MM.1S (cell line): ENCODE measurements at regions not wholly inside any gene's neighbourhood (a gene's known extent, or its start where the extent isn't known, plus 50 kb on each side); places are given as distances from the start of the nearest gene placed in this dataset.

ENCODE experiments used
- DNase-seq: peaks from one replicate; pipeline ENCODE4 v3.0.0-alpha.2; 2015
- H2AFZ ChIP-seq: fragments of 300-600 bp; sonication (generic); 2 replicates; pipeline ENCODE4 v1.6.0; 2016; ENCODE audit warnings: antibody characterized with exemption, low read length
- H3F3A ChIP-seq: fragments of 300-600 bp; sonication (generic); 2 replicates; pipeline ENCODE4 v1.6.1; 2016; ENCODE audit warnings: mild to moderate bottlenecking, antibody characterized with exemption, low read length, moderate library complexity, mixed read lengths; ENCODE audit not compliant: insufficient read depth
- H3K27ac ChIP-seq: fragments of 300-600 bp; sonication (generic); 2 replicates; pipeline ENCODE4 v1.5.1; 2016; ENCODE audit warnings: mild to moderate bottlenecking, low read length
- H3K27me3 ChIP-seq: fragments of 300-600 bp; sonication (generic); replicated peaks from 2 replicates; pipeline ENCODE4 v1.6.0; 2016; ENCODE audit warnings: low read length; ENCODE audit not compliant: insufficient read depth
- H3K36me3 ChIP-seq: fragments of 300-600 bp; sonication (generic); replicated peaks from 2 replicates; pipeline ENCODE4 v1.6.1; 2016; ENCODE audit warnings: mild to moderate bottlenecking, low read length, mixed read lengths; ENCODE audit not compliant: insufficient read depth
- H3K4me1 ChIP-seq: fragments of 300-600 bp; sonication (generic); 2 replicates; pipeline ENCODE4 v1.6.1; 2016; ENCODE audit warnings: low read length, mixed read lengths
- H3K4me2 ChIP-seq: fragments of 300-600 bp; sonication (generic); 2 replicates; pipeline ENCODE4 v1.6.0; 2016; ENCODE audit warnings: low read depth, low read length
- H3K4me3 ChIP-seq: fragments of 300-600 bp; sonication (generic); 2 replicates; pipeline ENCODE4 v1.5.1; 2016; ENCODE audit warnings: low read length, mixed read lengths
- H3K79me2 ChIP-seq: fragments of 300-600 bp; sonication (generic); 2 replicates; pipeline ENCODE4 v1.6.1; 2016; ENCODE audit warnings: mixed run types, low read length, mixed read lengths
- H3K9ac ChIP-seq: fragments of 300-600 bp; sonication (generic); 2 replicates; pipeline ENCODE4 v1.6.1; 2016; ENCODE audit warnings: low read length, mixed read lengths
- H3K9me2 ChIP-seq: fragments of 300-600 bp; sonication (generic); replicated peaks from 2 replicates; pipeline ENCODE4 v1.6.1; 2016; ENCODE audit warnings: mild to moderate bottlenecking, low read length, mixed read lengths; ENCODE audit not compliant: insufficient read depth
- H3K9me3 ChIP-seq: fragments of 300-600 bp; sonication (generic); replicated peaks from 2 replicates; pipeline ENCODE4 v1.6.1; 2016; ENCODE audit warnings: mild to moderate bottlenecking, low read length, mixed read lengths; ENCODE audit not compliant: insufficient read depth
- H4K20me1 ChIP-seq: fragments of 300-600 bp; sonication (generic); 2 replicates; pipeline ENCODE4 v1.6.1; 2016; ENCODE audit warnings: mild to moderate bottlenecking, low read length, moderate library complexity, mixed read lengths; ENCODE audit not compliant: insufficient read depth
- CTCF ChIP-seq: fragments of 300-600 bp; sonication (generic); IDR thresholded peaks from 2 replicates; pipeline ENCODE4 v1.5.1; 2016; ENCODE audit warnings: antibody characterized with exemption, low read length, mixed read lengths
- EZH2 ChIP-seq: fragments of 300-600 bp; sonication (generic); optimal IDR thresholded peaks from 2 replicates; pipeline ENCODE3; 2017; ENCODE audit warnings: low read depth, mild to moderate bottlenecking, antibody characterized with exemption, low read length, mixed read lengths
- EZH2phosphoT487 ChIP-seq: fragments of 300-600 bp; sonication (generic); IDR thresholded peaks from 2 replicates; pipeline ENCODE4 v1.6.1; 2018; ENCODE audit warnings: antibody characterized with exemption, low read length

DNA sequence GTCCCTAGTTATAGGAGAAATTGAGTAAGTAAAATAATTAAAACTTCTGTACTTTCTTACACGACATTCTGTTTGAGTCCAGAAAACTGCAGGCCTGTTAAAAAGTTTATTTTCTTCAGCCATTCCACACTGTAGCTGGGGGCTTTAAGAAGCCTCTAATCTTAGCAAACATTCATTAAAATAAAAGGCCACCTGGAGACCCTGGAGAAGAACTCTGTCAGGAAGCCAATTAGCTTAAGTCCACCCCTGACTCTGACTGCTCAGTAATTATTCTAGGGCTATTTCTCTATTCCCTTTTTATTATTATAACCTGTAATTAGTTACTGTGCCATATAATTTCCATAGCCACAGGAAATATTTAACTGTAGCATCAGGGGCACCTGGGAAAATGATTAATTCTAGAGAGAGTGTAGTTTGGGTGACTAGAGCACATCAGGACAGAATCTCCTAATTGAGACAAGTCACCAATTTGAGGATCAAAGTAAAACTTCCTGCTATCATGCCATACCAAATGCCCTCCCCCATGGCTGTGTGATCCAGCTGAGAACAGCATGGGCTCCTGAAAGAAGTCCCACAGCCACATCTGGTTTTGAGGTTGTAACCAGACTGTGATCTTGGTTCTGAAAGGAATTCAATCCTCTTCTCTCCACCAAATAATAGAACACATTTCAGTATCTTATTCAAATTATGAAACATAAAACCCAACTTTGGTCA is 1302.3 kb downstream of the XPNPEP1 start:
- TF ChIP-seq EZH2 (no peak), CTCF (no peak), EZH2phosphoT487 (no peak)
- Histone ChIP-seq H3F3A (no peaks in the 10 kb centered on the region), H3K36me3 (no peaks in the 10 kb centered on the region), H3K4me3 (no peak overlapping the region), H3K79me2 (no peaks in the 10 kb centered on the region), H3K4me2 (no peak overlapping the region), H3K27ac (no peak overlapping the region), H3K27me3 (no peaks in the 10 kb centered on the region), H3K9ac (no peak overlapping the region), H3K9me2 (no peaks in the 10 kb centered on the region), H2AFZ (no peak overlapping the region), H4K20me1 (no peaks in the 10 kb centered on the region), H3K9me3 (no peaks in the 10 kb centered on the region), H3K4me1 (no peaks in the 10 kb centered on the region)
- no peak for DNase-seq

GRCh38 chr10:108616559-108617285 is 1306.6 kb downstream of the XPNPEP1 start:
- no peaks in the 10 kb centered on the region for H3K4me1 ChIP-seq
- H3K27ac ChIP-seq = no peak overlapping the region
- H4K20me1 ChIP-seq = no peaks in the 10 kb centered on the region
- no peaks in the 10 kb centered on the region for H3K27me3 ChIP-seq
- H3K4me2 ChIP-seq = no peak overlapping the region
- no peak for DNase-seq
- no peak for TF ChIP-seq EZH2
- TF ChIP-seq EZH2phosphoT487 = no peak
- H3K36me3 ChIP-seq = no peaks in the 10 kb centered on the region
- no peaks in the 10 kb centered on the region for H3K79me2 ChIP-seq
- H3K4me3 ChIP-seq = no peak overlapping the region
- H3K9me2 ChIP-seq = no peaks in the 10 kb centered on the region
- H2AFZ ChIP-seq = no peak overlapping the region
- no peaks in the 10 kb centered on the region for H3F3A ChIP-seq
- H3K9ac ChIP-seq = no peak overlapping the region
- H3K9me3 ChIP-seq = no peaks in the 10 kb centered on the region

- H3K36me3 ChIP-seq = no peaks in the 10 kb centered on the region
- no peaks in the 10 kb centered on the region for H3K79me2 ChIP-seq
- H3F3A ChIP-seq = no peaks in the 10 kb centered on the region
- H3K4me2 ChIP-seq = no peak overlapping the region
- no peak for DNase-seq
- TF ChIP-seq EZH2 (no peak), CTCF (no peak), EZH2phosphoT487 (no peak)
- H3K27ac ChIP-seq = no peak overlapping the region
- no peaks in the 10 kb centered on the region for H3K27me3 ChIP-seq
- H4K20me1 ChIP-seq = no peaks in the 10 kb centered on the region
- no peak overlapping the region for H3K4me3 ChIP-seq
- H3K9me3 ChIP-seq = no peaks in the 10 kb centered on the region
- no peak overlapping the region for H2AFZ ChIP-seq
- H3K4me1 ChIP-seq = no peaks in the 10 kb centered on the region
- H3K9me2 ChIP-seq = no peaks in the 10 kb centered on the region
- no peak overlapping the region for H3K9ac ChIP-seq
Measured at GRCh38 chr10:108615576-108616320, 1307.6 kb downstream of the XPNPEP1 start.
